SHP77 treated with DMSO at 0.1 percent for 48 hours (cell line): ENCODE measurements at regions not wholly inside any gene's neighbourhood (a gene's known extent, or its start where the extent isn't known, plus 50 kb on each side); places are given as distances from the start of the nearest gene placed in this dataset.

Experiments
- DNase-seq: peaks from one replicate; lab custom pipeline; 2025; lab: John Stamatoyannopoulos, UW

DNA sequence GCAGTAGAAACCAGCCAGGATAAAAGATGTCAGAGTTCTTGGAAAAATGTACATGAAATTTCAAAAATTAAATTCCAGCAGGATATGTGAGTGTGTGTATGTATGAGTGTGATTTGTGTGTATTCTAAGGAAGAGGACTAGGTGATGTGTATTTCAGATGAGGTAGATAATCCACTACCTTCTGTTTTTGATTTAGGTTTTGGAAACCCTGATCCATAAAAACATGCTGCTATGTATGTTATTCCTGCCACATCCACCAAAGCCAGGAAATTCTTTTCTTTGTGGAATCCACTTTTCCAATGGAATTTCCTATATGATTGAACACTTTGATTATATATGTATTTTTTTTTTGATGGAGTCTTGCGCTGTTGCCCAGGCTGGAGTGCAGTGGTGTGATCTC, 276.9 kb downstream of the UQCRFS1 start:
- no peak for DNase-seq

GRCh38 chr19:28934631-28935030, 278.3 kb downstream of the UQCRFS1 start:
- DNase-seq: no peak

- DNase-seq: no peak
Measured at GRCh38 chr19:28933039-28933438, 279.9 kb downstream of the UQCRFS1 start.

- DNase-seq: no peak
Measured at GRCh38 chr19:28932446-28932845, 280.5 kb downstream of the UQCRFS1 start.

DNA sequence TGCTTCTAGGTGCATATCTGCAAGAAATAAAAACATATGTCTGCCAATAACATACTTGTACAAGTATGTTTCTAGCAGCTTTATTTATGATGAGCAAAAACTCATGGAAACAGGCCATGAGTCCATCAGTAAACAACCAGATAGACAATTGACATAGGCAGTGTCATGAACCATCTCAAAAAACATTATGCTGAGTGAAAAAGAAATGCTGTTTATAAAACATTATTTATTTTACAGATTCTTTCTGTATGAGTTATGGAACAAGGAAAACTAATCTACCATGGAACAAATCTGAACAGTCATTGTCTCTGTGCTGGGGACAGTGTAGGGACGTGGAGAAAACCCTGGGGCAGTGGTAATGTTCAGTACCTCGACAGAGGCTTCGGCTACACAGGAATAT, 283.9 kb downstream of the UQCRFS1 start:
- no peak for DNase-seq

DNA sequence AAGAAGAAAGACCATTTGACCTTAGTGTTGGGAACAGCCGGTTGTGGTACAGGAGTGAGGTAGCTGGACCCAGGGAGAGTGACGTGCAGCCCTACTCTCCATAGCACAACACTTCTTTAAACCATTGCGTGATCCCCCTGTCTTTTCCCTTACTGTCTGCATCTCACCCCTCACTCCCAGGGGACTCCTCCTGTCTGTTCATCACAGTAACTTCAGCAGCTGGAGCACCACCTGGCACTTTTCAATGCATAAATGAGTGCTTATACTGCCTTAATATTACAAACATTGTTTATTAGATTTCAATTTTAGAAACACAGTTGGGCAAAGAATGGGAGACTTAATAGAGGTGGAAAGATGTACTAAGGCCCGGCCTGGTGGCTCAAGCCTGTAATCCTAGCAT, 285.5 kb downstream of the UQCRFS1 start:
- no peak for DNase-seq

DNA sequence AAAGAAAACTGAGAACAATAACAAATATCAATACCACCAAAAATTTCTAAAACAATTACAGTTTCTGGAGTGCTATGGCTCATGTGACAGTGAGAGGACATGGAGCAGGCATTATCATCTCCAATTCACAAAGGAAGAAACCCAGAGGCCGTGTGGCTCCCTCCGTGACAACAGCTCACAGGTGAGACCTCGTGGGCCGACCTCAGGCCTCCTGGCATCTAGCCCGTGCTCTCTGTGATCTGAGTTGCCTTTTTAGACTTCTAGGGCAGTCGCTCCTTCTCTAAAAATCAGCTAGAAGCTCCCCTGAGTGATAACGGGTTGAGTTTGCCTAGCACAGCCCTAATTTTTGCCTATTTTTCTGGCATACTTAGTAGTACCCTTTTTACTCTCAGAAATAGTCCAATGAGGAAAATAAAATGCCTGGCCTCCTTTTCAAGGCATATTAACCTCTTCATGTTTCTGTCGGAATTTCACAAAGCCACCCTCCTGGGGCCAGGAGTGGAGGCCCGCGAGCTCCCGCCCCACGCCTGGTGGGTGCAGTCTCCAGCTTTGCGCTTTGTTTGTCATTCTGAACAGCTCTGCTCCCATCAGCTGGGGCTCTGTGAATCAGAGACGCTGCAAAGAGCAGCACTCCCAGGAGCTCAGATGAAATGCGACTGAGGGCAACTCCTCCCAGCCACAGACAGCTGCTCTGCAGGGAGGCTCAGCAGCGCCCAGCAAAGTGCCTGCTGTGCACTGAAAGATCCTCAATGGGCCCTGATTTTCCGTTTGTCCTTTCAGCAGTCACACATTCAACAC, 292.5 kb downstream of the UQCRFS1 start:
- no peak for DNase-seq

DNA sequence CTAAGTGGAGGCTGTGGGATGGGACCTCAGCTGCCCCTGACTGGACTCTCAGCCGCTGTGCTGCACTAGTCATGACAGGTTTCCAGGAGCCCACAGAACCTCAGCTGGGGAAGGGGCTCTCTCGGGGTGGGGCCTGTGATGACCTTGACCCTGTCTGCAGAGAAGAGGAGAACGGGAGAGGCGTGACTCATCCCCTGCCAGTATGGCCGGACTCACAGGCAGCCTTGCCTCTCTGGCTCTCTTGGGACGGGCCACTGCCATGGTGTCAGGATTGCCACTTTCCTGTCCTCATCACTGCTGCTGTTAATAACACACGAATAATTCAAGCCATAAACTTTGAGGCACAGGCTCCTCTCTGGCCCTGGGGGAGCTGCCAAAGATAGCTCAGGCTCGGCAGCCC, 295.3 kb downstream of the UQCRFS1 start:
- DNase-seq: no peak

DNA sequence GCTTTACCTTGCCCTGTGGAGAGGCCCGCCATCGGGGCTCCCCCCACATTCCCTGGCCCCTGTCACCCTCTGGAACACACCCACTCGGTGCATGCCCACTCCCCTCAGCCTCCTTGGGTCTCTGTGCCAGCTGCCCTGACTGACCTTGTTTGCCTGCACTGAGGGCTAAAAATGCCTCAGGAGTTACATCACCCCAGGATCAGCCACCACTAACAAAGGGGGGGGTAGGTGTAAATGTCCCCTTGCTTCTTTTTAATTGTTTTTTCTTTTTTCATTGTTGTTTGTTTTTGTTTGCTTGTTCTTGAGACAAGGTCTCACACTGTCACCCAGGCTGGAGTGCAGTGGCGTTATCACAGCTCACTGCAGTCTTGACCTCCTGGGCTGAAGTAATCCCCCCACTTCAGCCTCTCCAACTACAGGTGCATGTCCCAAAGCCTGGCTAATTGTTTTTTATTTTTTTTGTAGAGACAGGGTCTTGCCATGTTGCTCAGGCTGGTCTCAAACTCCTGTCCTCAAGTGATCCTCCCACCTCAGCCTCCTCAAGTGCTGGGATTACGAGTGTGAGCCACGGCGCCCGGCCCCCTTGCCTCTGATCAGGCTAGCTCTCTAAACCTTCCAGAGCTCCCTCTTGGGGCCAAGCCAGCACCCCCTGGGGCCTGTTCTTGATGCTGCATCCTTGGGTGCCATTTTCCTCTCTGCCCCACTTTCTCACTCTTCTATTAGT, 297.1 kb downstream of the UQCRFS1 start:
- no peak for DNase-seq

GRCh38 chr19:28915202-28915601, 297.7 kb downstream of the UQCRFS1 start:
- DNase-seq: no peak

GRCh38 chr19:28914173-28914572, 298.8 kb downstream of the UQCRFS1 start:
- no peak for DNase-seq

DNA sequence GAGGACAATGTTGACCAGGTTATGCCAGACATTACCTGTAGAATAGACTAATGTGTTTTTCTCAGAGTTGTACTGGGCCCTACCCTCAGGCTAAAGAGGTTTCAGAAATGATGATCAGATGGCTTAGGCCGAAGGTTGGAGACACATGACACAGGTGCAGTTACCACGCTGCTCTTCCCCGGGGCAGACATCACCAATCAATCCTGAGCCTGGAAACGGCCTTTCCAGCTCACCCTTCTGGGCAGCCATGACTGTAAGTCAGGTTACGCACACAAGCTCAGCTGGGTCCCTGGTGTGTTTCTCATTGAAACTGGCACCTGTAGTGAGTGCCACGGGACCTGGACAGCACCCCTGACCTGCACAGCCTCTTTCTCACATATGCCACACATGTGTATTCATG, 299.3 kb downstream of the UQCRFS1 start:
- DNase-seq: no peak

GRCh38 chr19:28908941-28909340, 304.0 kb downstream of the UQCRFS1 start:
- DNase-seq: no peak

- DNase-seq: no peak
Measured at GRCh38 chr19:28907534-28907933, 305.4 kb downstream of the UQCRFS1 start.

- no peak for DNase-seq
Measured at GRCh38 chr19:28905996-28906395, 307.0 kb downstream of the UQCRFS1 start.

- DNase-seq: no peak
Measured at GRCh38 chr19:28899703-28900102, 313.2 kb downstream of the UQCRFS1 start.

GRCh38 chr19:28898249-28898648, 314.7 kb downstream of the UQCRFS1 start:
- DNase-seq: no peak

- DNase-seq: no peak
Measured at GRCh38 chr19:28889941-28890670, 322.8 kb downstream of the UQCRFS1 start.

DNA sequence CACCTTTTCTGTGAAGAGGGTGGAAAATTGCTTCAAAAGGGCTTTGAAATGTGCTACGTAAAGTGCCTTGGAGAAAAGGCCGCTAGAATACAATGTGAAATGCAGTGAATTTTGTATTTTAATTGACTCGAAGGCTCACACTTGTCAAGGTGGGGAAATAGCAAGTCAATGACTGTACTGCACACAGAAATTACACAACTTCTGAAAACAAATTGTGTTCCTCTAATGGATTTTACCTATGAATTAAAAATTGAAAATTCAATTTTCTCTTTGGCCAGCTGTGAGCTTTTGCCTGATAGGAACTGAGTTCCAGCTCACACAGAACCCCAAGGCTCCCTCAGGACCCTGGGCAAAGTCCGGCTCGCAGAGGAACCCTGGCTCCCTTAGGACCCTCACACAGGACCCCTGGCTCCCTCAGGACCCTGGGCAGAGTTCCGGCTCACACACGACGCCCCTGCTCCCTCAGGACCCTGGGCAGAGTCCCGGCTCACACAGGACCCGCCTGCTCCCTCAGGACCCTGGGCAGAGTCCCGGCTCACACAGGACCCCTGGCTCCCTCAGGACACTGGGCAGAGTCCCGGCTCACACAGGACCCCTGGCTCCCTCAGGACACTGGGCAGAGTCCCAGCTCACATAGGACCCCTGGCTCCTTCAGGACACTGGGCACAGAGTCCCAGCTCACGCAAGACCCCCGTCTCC, 324.9 kb downstream of the UQCRFS1 start:
- no peak for DNase-seq

DNA sequence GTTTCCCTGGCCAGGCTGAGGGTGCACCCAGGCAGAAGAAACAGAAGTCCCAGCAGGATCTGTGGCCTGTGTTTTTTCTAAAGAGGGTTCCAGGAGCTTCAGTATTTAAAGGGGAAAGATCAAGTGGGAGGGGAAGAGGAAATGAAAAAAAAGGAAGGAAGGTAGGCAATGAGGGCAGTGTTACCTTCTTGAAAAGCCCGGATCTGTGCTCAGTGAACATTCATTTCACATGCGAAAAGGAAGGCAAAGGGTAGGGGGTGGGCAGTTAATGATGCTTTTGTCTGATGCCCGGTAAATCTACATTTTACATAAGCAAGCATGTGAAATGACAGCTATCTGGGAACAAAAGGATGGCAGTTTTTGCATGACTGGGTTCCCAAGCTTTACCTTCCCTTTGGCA, 326.2 kb downstream of the UQCRFS1 start:
- no peak for DNase-seq

DNA sequence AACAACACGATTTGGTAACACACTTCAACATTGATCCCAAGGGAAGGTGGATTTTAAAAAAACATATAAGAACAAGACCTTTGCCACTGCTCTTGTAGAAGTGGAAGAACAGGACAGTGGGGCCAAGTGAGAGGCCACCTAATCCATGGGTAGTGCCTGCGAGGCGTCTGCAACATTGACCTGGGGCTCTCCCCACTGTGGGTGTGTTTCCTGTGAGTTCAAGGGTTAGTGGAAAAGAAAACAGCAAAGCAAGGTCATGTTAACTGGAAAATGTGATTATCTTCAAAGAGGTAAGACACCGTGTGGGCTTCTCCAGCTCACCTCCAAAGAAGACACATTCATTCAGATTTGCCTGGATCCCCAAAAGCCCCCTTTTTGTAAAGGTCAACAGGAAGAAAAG, 327.0 kb downstream of the UQCRFS1 start:
- no peak for DNase-seq

DNA sequence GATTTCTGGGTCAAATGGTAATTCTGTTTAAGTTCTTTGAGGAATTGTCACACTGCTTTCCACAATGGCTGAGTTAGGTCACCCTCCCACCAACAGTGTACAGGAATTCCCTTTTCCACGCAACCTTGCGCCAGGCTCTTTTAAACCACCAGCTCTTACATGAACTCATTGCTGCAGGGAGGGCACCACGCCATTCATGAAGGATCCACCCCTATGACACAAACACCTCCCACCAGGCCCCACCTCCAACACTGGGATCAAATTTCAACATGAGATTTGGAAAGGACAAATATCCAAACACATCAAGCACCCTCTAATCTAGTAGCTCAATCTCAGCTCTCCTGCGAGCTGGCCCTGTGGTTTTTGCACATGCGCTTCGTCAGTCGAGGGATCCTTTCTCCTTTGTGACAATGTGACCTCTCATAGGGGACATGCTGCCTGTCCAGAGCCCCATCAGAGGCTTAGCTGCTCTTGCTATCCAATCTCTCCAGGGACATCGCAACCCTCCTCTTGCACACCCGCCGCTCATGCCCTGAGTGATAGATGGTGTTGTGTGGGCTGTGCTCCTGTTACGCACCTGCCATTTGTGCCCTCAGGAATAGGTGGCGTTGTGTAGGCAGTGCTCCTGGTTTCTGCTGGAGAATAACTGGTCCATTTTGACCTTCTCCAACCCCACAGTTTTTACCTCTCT, 328.0 kb downstream of the UQCRFS1 start:
- no peak for DNase-seq
